Lower leg skin (tissue), 3 donors: ENCODE measurements at regions not wholly inside any gene's neighbourhood (a gene's known extent, or its start where the extent isn't known, plus 50 kb on each side); places are given as distances from the start of the nearest gene placed in this dataset.

ENCODE experiments used
- CTCF ChIP-seq, 3 donors: fragments of 450-650 bp; IDR thresholded peaks; one replicate each; pipeline ENCODE4 v1.5.1; 2016; ENCODE audit warnings: antibody characterized with exemption in 3 of 3, mild to moderate bottlenecking in 3 of 3, moderate library complexity in 2 of 3
- POLR2A ChIP-seq, 2 donors: fragments of 450-650 bp; IDR thresholded peaks; one replicate each; pipeline ENCODE4 v1.6.1; 2016 to 2017; ENCODE audit warnings: antibody characterized with exemption in 2 of 2, mild to moderate bottlenecking in 1 of 2, moderate library complexity in 1 of 2

- TF ChIP-seq CTCF (IDR thresholded peaks at IDR 0.05), result no peak
- TF ChIP-seq POLR2A (IDR thresholded peaks at IDR 0.05), result no peak
Observed at GRCh38 chr1:91076834-91077233, 55.0 kb upstream of the ZNF644 start.
